GM10266 (cell line): ENCODE measurements at regions not wholly inside any gene's neighbourhood (a gene's known extent, or its start where the extent isn't known, plus 50 kb on each side); places are given as distances from the start of the nearest gene placed in this dataset.

Experiments used
- DNase-seq: peaks from one replicate; pipeline ENCODE4 v3.0.0; 2012; ENCODE audit errors: extremely low spot score
- TF ChIP-seq, protein P1 (sequence below): IDR thresholded peaks from 2 replicates; pipeline ENCODE4 v1.5.1; 2012; ENCODE audit warnings: mild to moderate bottlenecking, low read depth; ENCODE audit not compliant: control insufficient read depth, insufficient read depth; ENCODE audit errors: missing control alignments

DNA sequence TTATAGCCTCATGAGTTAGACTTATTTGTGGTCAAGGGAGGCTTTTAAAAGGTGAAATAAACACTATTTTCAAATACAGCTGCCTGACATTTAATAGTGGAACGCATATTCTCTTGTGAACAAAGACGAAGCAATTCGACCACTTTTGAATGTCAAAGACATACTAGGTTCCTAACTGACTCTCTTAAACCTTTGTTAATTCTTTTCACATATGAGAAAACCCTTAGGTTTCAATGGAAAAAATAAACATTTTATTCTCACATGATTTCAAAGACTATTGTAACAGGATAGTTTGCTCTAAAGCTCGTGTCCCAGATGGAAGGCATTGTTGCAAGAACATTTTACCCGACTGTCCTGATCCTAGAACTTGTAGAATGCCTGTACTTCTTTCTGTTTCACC lies 74.8 kb upstream of the BOC start:
- DNase-seq = no peak
- TF ChIP-seq, protein P1, sequence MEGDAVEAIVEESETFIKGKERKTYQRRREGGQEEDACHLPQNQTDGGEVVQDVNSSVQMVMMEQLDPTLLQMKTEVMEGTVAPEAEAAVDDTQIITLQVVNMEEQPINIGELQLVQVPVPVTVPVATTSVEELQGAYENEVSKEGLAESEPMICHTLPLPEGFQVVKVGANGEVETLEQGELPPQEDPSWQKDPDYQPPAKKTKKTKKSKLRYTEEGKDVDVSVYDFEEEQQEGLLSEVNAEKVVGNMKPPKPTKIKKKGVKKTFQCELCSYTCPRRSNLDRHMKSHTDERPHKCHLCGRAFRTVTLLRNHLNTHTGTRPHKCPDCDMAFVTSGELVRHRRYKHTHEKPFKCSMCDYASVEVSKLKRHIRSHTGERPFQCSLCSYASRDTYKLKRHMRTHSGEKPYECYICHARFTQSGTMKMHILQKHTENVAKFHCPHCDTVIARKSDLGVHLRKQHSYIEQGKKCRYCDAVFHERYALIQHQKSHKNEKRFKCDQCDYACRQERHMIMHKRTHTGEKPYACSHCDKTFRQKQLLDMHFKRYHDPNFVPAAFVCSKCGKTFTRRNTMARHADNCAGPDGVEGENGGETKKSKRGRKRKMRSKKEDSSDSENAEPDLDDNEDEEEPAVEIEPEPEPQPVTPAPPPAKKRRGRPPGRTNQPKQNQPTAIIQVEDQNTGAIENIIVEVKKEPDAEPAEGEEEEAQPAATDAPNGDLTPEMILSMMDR = no peak

DNA sequence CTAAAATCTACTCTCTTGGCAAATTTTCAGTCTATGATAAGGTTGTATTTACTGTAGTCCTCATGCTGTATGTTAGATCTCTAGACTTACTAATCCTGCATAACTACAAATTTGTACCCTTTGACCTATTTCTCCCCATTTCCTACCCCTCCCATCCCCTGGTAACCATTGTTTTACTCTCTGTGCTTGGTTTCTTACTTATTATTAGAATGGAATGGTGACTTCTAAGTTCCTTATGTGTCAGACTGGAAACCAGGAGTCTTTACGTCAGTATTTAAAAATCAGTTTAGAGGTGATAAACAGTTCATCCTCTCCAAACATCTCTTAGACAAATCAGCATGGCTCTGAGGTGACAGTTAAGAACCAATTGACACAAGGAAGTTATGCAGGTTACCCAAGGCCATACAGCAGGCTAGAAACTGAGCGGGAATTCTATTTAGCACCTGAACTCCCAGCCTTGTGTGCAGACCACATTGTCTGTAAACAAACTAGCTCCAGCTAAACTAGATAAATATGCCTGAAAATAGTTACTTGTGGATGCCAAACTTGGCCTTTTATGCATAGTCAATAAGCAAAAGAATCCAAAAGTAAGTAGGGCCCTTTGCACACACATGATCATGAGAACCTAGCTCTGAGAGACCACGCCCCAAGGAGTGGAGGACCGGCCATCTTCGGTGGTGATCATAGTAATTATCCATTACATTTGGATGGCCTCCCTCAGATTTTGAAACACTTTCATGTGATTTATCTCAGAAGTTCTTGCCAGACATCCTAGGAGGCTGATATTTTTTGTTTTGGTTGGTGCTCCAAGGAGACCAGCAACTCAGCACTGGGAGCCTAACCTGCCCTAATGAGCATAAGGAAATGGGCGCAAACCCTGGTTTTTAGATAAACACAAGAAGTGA lies 72.3 kb upstream of the BOC start:
- TF ChIP-seq, protein P1 = no peak
- no peak for DNase-seq

DNA sequence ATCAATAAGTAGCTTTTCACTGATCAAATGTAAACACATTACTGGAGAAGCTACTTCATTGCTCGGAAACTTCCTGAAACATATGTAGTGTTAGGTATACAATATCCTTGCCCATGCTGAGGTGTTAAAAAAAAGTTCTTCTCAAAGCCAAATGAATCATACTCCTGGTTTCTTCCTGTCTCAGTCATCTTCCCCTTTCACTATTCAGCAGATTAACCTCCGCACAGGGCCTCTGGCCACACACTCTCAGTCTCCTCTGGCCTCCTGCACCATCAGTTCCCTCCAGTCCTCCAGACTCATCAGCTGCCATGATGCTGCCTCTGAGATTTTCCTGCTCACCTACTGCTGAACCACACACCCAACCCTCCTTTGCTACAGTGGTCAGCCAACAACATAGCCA lies 70.5 kb upstream of the BOC start:
- no peak for DNase-seq
- TF ChIP-seq, protein P1 = no peak

DNA sequence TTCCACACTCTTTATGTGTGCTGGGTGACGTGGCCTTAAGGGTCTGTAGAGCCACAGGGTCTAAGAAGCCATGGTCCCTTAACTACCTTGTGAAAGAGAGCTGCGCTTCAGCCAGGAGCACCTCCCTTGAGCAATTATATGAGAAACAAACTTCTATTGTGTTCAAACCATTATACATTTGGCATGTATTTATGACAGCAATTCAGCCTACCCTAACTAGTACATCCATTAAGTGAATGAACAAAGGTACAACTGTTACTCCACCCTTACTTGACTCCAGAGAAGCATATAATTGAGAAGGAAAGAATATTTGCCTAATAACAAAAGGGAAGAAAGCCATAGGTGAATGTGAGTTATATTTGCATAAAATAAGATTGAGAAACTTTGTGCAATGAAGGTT lies 69.8 kb upstream of the BOC start:
- TF ChIP-seq, protein P1 = no peak
- no peak for DNase-seq

DNA sequence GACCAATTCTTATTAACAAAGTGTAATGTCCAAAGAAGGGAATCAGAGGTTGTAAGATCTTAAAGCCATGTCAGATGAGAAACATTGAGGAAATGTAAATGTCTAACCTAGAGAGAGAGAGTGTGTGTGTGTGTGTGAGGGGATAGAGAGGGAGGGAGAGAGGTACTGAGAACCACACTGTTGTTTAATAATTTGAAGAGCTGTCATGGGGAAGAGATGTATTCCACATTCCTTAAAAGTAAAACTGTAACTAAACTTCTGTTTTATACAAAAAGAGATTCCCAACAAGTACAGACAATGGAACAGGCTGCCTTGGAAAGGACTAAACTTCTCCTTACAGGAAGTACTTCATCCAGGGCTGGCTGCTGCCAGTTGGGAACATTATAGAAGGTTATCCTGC lies 68.9 kb upstream of the BOC start:
- TF ChIP-seq, protein P1 = no peak
- DNase-seq = no peak

DNA sequence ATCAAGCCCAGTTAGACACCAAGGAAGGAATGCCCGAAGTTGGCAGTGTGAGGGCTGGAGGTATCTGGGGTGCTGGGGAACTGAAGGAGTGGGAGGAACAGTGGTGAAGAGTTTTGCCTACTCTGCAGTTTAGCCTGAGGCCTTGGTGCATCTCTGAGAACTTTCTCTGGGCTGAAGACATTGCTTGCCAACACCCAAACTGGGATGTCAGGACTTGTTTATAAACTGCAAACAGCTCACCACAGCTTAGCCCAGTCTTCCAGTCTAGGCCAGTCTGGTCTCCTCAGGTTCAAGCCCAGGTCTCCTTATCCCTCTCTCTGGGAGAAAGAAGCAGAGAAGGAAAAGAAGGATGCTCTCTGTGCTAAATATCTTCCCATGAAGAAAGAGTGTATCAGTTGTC lies 68.0 kb upstream of the BOC start:
- DNase-seq = no peak
- TF ChIP-seq, protein P1 = no peak

DNA sequence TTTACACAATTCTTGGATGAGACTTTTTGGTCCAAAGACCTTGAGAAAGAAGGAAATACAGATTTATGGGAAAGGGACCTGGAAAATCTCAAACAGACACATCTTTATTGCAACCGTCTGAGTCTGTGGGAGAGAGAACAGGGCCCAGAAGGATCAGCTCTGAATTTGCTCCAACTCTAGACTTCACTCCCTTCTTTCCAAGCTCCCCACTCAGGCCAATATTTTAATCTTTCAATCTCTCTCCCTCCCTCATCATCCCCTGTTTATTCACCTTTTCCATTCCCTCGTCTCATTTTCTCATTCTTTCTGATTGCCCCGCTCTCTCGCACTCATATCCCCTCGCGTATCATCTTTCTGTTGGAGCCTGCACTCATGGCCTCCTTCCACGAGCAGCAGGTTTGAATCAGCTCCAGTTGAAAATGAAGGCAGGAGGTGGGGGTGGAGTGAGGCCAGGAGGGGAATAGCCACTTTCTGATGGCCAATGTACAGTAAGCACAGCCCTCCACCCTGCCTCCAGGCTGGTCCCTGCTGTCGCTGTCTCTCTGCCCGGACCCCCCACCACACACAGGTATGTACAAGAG lies 63.6 kb upstream of the BOC start:
- TF ChIP-seq, protein P1 = no peak

More for the DNA sequence above, 63.6 kb upstream of the BOC start:
- no peak for DNase-seq
